IMR-90 (cell line): ENCODE measurements at regions not wholly inside any gene's neighbourhood (a gene's known extent, or its start where the extent isn't known, plus 50 kb on each side); places are given as distances from the start of the nearest gene placed in this dataset.

Experiments used
- ATAC-seq: fragments of 200-7000 bp; cut with Tn5 transposase; 2 replicates; pipeline ENCODE4 v1.9.1; 2020; ENCODE audit warnings: low read depth, mild to moderate bottlenecking, moderate library complexity
- BruUV-seq: library from RNA; stranded (reverse); fragments of 400-500 nt; replicated peaks from 2 replicates; lab custom pipeline; 2021; lab: Mats Ljungman, UMichigan
- CTCF ChIA-PET: fragments of 300-600 bp; formaldehyde crosslinking; extraction: SDS; loops from one replicate; lab custom pipeline; 2021; ENCODE audit warnings: antibody characterized with exemption; lab: Yijun Ruan, JAX
- POLR2A ChIA-PET: fragments of 300-600 bp; sonication (Branson Sonifier 250); formaldehyde crosslinking; loops from one replicate; lab custom pipeline; 2022; ENCODE audit warnings: antibody characterized with exemption; ENCODE audit not compliant: unreplicated experiment; lab: Charles Lee
- DNase-seq: peaks from one replicate; pipeline ENCODE4 v3.0.0; 2013
- H2AFZ ChIP-seq: replicated peaks from 2 replicates; pipeline ENCODE3; 2013; ENCODE audit warnings: low read length, mild to moderate bottlenecking; ENCODE audit not compliant: poor library complexity
- H2AK5ac ChIP-seq: 2 replicates; pipeline ENCODE4 v1.6.1; 2013; ENCODE audit warnings: low read depth, low read length, inconsistent platforms
- H2AK9ac ChIP-seq: replicated peaks from 2 replicates; pipeline ENCODE3; 2013; ENCODE audit warnings: mild to moderate bottlenecking, low read depth, low read length, moderate library complexity; ENCODE audit not compliant: poor library complexity
- H2BK120ac ChIP-seq: 2 replicates; pipeline ENCODE4 v1.6.1; 2013; ENCODE audit warnings: low read depth, low read length, inconsistent platforms
- H2BK15ac ChIP-seq: 3 replicates; pipeline ENCODE4 v1.6.1; 2013; ENCODE audit warnings: low read depth, low read length, inconsistent platforms
- H2BK20ac ChIP-seq: 2 replicates; pipeline ENCODE4 v1.6.1; 2013; ENCODE audit warnings: low read depth, mild to moderate bottlenecking, inconsistent platforms, low read length, moderate library complexity
- H2BK5ac ChIP-seq: 2 replicates; pipeline ENCODE4 v1.6.1; 2013; ENCODE audit warnings: mild to moderate bottlenecking, low read depth, low read length, inconsistent platforms; ENCODE audit not compliant: poor library complexity, severe bottlenecking
- H3K14ac ChIP-seq: replicated peaks from 2 replicates; pipeline ENCODE4 v1.6.1; 2013; ENCODE audit warnings: low read depth, low read length, inconsistent platforms
- H3K18ac ChIP-seq: 2 replicates; pipeline ENCODE4 v1.6.1; 2013; ENCODE audit warnings: low read depth, low read length, control low read depth
- H3K23ac ChIP-seq: 2 replicates; pipeline ENCODE4 v1.6.1; 2013; ENCODE audit warnings: low read depth, low read length, inconsistent platforms
- H3K27ac ChIP-seq: 2 replicates; pipeline ENCODE4 v1.5.1; 2013; ENCODE audit warnings: mild to moderate bottlenecking, control low read depth, low read length; ENCODE audit not compliant: insufficient read depth
- H3K27me3 ChIP-seq: 2 replicates; pipeline ENCODE4 v1.6.1; 2013; ENCODE audit warnings: low read length; ENCODE audit not compliant: control insufficient read depth, insufficient read depth
- H3K36me3 ChIP-seq: 2 replicates; pipeline ENCODE4 v1.6.1; 2013; ENCODE audit warnings: low read length, mixed read lengths; ENCODE audit not compliant: control insufficient read depth, insufficient read depth
- H3K4ac ChIP-seq: 2 replicates; pipeline ENCODE4 v1.6.1; 2013; ENCODE audit warnings: low read depth, low read length, inconsistent platforms
- H3K4me1 ChIP-seq: 2 replicates; pipeline ENCODE4 v1.6.1; 2013; ENCODE audit warnings: low read length, mixed read lengths; ENCODE audit not compliant: control insufficient read depth, insufficient read depth
- H3K4me2 ChIP-seq: 2 replicates; pipeline ENCODE4 v1.6.1; 2013; ENCODE audit warnings: low read depth, mild to moderate bottlenecking, control low read depth, low read length, moderate library complexity
- H3K4me3 ChIP-seq: 2 replicates; pipeline ENCODE4 v1.5.1; 2013; ENCODE audit warnings: low read depth, mild to moderate bottlenecking, control low read depth, low read length, moderate library complexity; ENCODE audit not compliant: insufficient read depth
- H3K56ac ChIP-seq: 2 replicates; pipeline ENCODE4 v1.6.1; 2013; ENCODE audit warnings: low read length, inconsistent platforms; ENCODE audit not compliant: insufficient read depth; ENCODE audit errors: extremely low read depth
- H3K79me1 ChIP-seq, 2 experiments: 2 replicates each; pipeline ENCODE4 v1.6.1; 2013; ENCODE audit warnings: low read length in 2 of 2, inconsistent platforms in 1 of 2, low read depth in 1 of 2
- H3K9ac ChIP-seq: 2 replicates; pipeline ENCODE4 v1.6.1; 2013; ENCODE audit warnings: low read depth, low read length, control low read depth
- H3K9me1 ChIP-seq: 2 replicates; pipeline ENCODE4 v1.6.1; 2013; ENCODE audit warnings: low read length, inconsistent platforms; ENCODE audit not compliant: insufficient read depth
- H3K9me3 ChIP-seq: 2 replicates; pipeline ENCODE4 v1.6.1; 2013; ENCODE audit warnings: low read length; ENCODE audit not compliant: control insufficient read depth, insufficient read depth
- H4K20me1 ChIP-seq: 2 replicates; pipeline ENCODE4 v1.6.1; 2013; ENCODE audit warnings: low read length, inconsistent platforms; ENCODE audit not compliant: insufficient read depth
- H4K5ac ChIP-seq: 2 replicates; pipeline ENCODE4 v1.6.1; 2013; ENCODE audit warnings: mild to moderate bottlenecking, low read depth, low read length, control low read depth
- H4K8ac ChIP-seq, 2 experiments: 2 replicates each; pipeline ENCODE4 v1.6.1; 2013; ENCODE audit warnings: low read depth in 2 of 2, low read length in 2 of 2, control low read depth in 1 of 2, inconsistent platforms in 1 of 2
- H4K91ac ChIP-seq: 2 replicates; pipeline ENCODE4 v1.6.1; 2013; ENCODE audit warnings: low read depth, low read length, inconsistent platforms; ENCODE audit not compliant: insufficient read depth
- BHLHE40 ChIP-seq: fragments of 150-350 bp; IDR thresholded peaks from 2 replicates; pipeline ENCODE4 v1.6.1; 2016; ENCODE audit warnings: mild to moderate bottlenecking, low read depth, low read length
- CEBPB ChIP-seq: IDR thresholded peaks from 2 replicates; pipeline ENCODE4 v1.6.1; 2012; ENCODE audit warnings: low read depth, low read length, improper control_type of control experiment
- CHD1 ChIP-seq: IDR thresholded peaks from 2 replicates; pipeline ENCODE4 v1.6.1; 2012; ENCODE audit warnings: low read depth, low read length, improper control_type of control experiment
- MAFK ChIP-seq: IDR thresholded peaks from 2 replicates; pipeline ENCODE4 v1.6.1; 2012; ENCODE audit warnings: low read depth, low read length, improper control_type of control experiment
- MAZ ChIP-seq: IDR thresholded peaks from 2 replicates; pipeline ENCODE4 v1.6.1; 2012; ENCODE audit warnings: low read depth, mild to moderate bottlenecking, low read length, improper control_type of control experiment, moderate library complexity, borderline replicate concordance
- NFE2L2 ChIP-seq: fragments of 150-350 bp; IDR thresholded peaks from 2 replicates; pipeline ENCODE4 v1.6.1; 2016; ENCODE audit warnings: low read depth, mild to moderate bottlenecking, low read length
- POLR2A ChIP-seq: IDR thresholded peaks from 2 replicates; pipeline ENCODE4 v1.6.1; 2012; ENCODE audit warnings: mild to moderate bottlenecking, low read depth, low read length
- RAD21 ChIP-seq: IDR thresholded peaks from 2 replicates; pipeline ENCODE4 v1.6.1; 2012; ENCODE audit warnings: low read length, improper control_type of control experiment
- RCOR1 ChIP-seq: IDR thresholded peaks from 2 replicates; pipeline ENCODE4 v1.6.1; 2012; ENCODE audit warnings: mild to moderate bottlenecking, low read length, improper control_type of control experiment; ENCODE audit not compliant: insufficient replicate concordance
- RFX5 ChIP-seq: IDR thresholded peaks from 2 replicates; pipeline ENCODE4 v1.8.0; 2012; ENCODE audit warnings: low read depth, mild to moderate bottlenecking, low read length, moderate library complexity
- SMC3 ChIP-seq: fragments of 150-350 bp; IDR thresholded peaks from 2 replicates; pipeline ENCODE4 v1.6.1; 2016; ENCODE audit warnings: low read depth, mild to moderate bottlenecking, antibody characterized with exemption, low read length, moderate library complexity
- USF2 ChIP-seq: fragments of 150-350 bp; IDR thresholded peaks from 2 replicates; pipeline ENCODE4 v1.6.1; 2017; ENCODE audit warnings: mild to moderate bottlenecking, antibody characterized with exemption, low read length, low read depth
- dilution Hi-C: fragments of 300-500 bp; cut with HindIII; formaldehyde crosslinking; loops from one replicate; pipeline ENCODE4 v1.14.3; 2018; ENCODE audit warnings: low sequenced_read_pairs; ENCODE audit not compliant: unreplicated experiment
- in situ Hi-C: fragments of 300-500 bp; cut with MboI; formaldehyde crosslinking; loops from 3 replicates; pipeline ENCODE4 v1.14.3; 2019; ENCODE audit warnings: low sequenced_read_pairs, inconsistent platforms, mixed read lengths
- intact Hi-C: fragments of 100-400 bp; cut with micrococcal nuclease; formaldehyde crosslinking; loops from 2 replicates; pipeline ENCODE4 v1.10.0; 2022
- TF ChIP-seq, protein P1 (sequence below): conservative IDR thresholded peaks from 2 replicates; pipeline ENCODE4 v1.5.1; 2012; ENCODE audit warnings: mild to moderate bottlenecking, low read depth, low read length, improper control_type of control experiment
- TF ChIP-seq, protein P2 (sequence below): fragments of 150-350 bp; IDR thresholded peaks from 2 replicates; pipeline ENCODE4 v1.6.1; 2016; ENCODE audit warnings: low read depth, mild to moderate bottlenecking, low read length, moderate library complexity, borderline replicate concordance

DNA sequence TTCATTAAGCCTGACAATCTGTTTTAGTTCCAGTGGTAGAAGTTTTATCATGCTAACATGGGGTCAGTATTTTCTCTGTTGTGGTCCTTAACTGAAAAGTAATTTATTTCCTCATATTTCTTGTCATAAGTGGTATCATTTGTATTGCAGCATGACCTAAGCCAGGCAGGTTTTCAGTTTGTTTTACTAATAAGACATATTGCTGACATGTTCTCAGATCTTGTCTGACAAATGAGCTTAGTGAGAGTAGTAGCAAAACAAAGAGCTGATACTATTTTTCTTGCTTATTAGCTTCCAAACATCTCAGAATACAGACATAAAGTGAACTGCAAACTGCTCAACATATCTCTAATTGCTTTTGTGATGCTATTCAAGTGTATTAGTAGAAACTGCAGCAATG is 293.6 kb downstream of the DSEL start:
- Histone ChIP-seq H2AFZ (no peak overlapping the region), H2BK20ac (no peak overlapping the region), H4K20me1 (no peaks in the 10 kb centered on the region), H3K4ac (no peak overlapping the region), H3K4me3 (no peak overlapping the region), H2AK5ac (no peak overlapping the region), H2AK9ac (no peak overlapping the region), H3K56ac (no peak overlapping the region), H3K9me3 (no peaks in the 10 kb centered on the region), H4K8ac (no peak overlapping the region), H3K23ac (no peak overlapping the region), H2BK15ac (no peak overlapping the region), H3K27me3 (no peaks in the 10 kb centered on the region), H3K4me1 (no peaks in the 10 kb centered on the region), H3K14ac (no peak overlapping the region), H3K9ac (no peak overlapping the region), H3K27ac (no peak overlapping the region), H3K79me1 (no peaks in the 10 kb centered on the region), H4K5ac (no peak overlapping the region), H2BK5ac (no peak overlapping the region), H2BK120ac (no peak overlapping the region), H3K4me2 (no peak overlapping the region), H3K9me1 (no peaks in the 10 kb centered on the region), H3K36me3 (no peaks in the 10 kb centered on the region), H3K18ac (no peak overlapping the region), H4K91ac (no peak overlapping the region)
- BruUV-seq = no TSS peak
- in situ Hi-C loops = no loop called here
- ChIA-PET POLR2A (no interaction called here), CTCF (interaction anchor here (0.6 kb wide), 1 partner anchor 1632 kb away, joined by 3 read pairs; no protein-coding TSS in a partner anchor)
- no peak for TF ChIP-seq NFE2L2
- no peak for TF ChIP-seq MAFK
- TF ChIP-seq RCOR1 = no peak
- TF ChIP-seq BHLHE40 = no peak
- no peak for TF ChIP-seq CHD1
- TF ChIP-seq, protein P1, sequence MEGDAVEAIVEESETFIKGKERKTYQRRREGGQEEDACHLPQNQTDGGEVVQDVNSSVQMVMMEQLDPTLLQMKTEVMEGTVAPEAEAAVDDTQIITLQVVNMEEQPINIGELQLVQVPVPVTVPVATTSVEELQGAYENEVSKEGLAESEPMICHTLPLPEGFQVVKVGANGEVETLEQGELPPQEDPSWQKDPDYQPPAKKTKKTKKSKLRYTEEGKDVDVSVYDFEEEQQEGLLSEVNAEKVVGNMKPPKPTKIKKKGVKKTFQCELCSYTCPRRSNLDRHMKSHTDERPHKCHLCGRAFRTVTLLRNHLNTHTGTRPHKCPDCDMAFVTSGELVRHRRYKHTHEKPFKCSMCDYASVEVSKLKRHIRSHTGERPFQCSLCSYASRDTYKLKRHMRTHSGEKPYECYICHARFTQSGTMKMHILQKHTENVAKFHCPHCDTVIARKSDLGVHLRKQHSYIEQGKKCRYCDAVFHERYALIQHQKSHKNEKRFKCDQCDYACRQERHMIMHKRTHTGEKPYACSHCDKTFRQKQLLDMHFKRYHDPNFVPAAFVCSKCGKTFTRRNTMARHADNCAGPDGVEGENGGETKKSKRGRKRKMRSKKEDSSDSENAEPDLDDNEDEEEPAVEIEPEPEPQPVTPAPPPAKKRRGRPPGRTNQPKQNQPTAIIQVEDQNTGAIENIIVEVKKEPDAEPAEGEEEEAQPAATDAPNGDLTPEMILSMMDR = no peak
- no peak for TF ChIP-seq RAD21
- no peak for TF ChIP-seq USF2
- TF ChIP-seq CEBPB = no peak
- no peak for TF ChIP-seq RFX5
- no peak for TF ChIP-seq POLR2A
- TF ChIP-seq MAZ = no peak
- TF ChIP-seq, protein P2, sequence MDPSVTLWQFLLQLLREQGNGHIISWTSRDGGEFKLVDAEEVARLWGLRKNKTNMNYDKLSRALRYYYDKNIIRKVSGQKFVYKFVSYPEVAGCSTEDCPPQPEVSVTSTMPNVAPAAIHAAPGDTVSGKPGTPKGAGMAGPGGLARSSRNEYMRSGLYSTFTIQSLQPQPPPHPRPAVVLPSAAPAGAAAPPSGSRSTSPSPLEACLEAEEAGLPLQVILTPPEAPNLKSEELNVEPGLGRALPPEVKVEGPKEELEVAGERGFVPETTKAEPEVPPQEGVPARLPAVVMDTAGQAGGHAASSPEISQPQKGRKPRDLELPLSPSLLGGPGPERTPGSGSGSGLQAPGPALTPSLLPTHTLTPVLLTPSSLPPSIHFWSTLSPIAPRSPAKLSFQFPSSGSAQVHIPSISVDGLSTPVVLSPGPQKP = no peak
- no peak for TF ChIP-seq SMC3
- DNase-seq = no peak
- intact Hi-C loops = no loop called here
- dilution Hi-C loops = no loop called here
- no peak for ATAC-seq
